Spinal cord (tissue), 9 donors: ENCODE measurements at regions not wholly inside any gene's neighbourhood (a gene's known extent, or its start where the extent isn't known, plus 50 kb on each side); places are given as distances from the start of the nearest gene placed in this dataset.
A peak's percentile ranks its signal among the peaks of the same experiment; 100 is the strongest.

Experiments
- DNase-seq, 6 donors: peaks; one replicate each; pipeline versions ENCODE4 v3.0.0 to v3.0.0-alpha.2; 2013 to 2015; ENCODE audit warnings: low spot score in 6 of 6, low read depth in 4 of 6
- H3K27ac ChIP-seq: one replicate; pipeline ENCODE4 v1.5.1; 2013; ENCODE audit warnings: low read depth, low read length, control low read depth
- H3K27me3 ChIP-seq: one replicate; pipeline ENCODE4 v1.6.1; 2013; ENCODE audit warnings: low read length; ENCODE audit not compliant: control insufficient read depth, insufficient read depth
- H3K36me3 ChIP-seq: one replicate; pipeline ENCODE4 v1.6.1; 2013; ENCODE audit warnings: low read length; ENCODE audit not compliant: control insufficient read depth, insufficient read depth
- H3K4me1 ChIP-seq: one replicate; pipeline ENCODE4 v1.6.1; 2013; ENCODE audit warnings: low read length; ENCODE audit not compliant: control insufficient read depth, insufficient read depth
- H3K4me3 ChIP-seq: one replicate; pipeline ENCODE4 v1.5.1; 2013; ENCODE audit warnings: low read depth, low read length, control low read depth
- H3K9me3 ChIP-seq: one replicate; pipeline ENCODE4 v1.6.1; 2013; ENCODE audit warnings: low read length; ENCODE audit not compliant: control insufficient read depth, insufficient read depth
- WGBS: methylation state at CpG from one replicate; pipeline ENCODE4 v1.1.5; 2013; ENCODE audit warnings: missing lambda C conversion rate; ENCODE audit not compliant: insufficient coverage; 5-methylcytosine and 5-hydroxymethylcytosine counted together
- donor health status: healthy.

- WGBS: no CpG with 5 or more reads among the region's 5 CpGs
- H3K4me3 ChIP-seq: no peak overlapping the region
- H3K9me3 ChIP-seq: no peaks in the 10 kb centered on the region
- no peaks in the 10 kb centered on the region for H3K27me3 ChIP-seq
- H3K36me3 ChIP-seq: no peaks in the 10 kb centered on the region
- H3K27ac ChIP-seq: no peak overlapping the region
- no peaks in the 10 kb centered on the region for H3K4me1 ChIP-seq
- no peak for DNase-seq
Observed at GRCh38 chr7:119515214-119515613, 757.8 kb upstream of the KCND2 start.

GRCh38 chr7:119515962-119516361 lies 757.0 kb upstream of the KCND2 start:
- no peaks in the 10 kb centered on the region for H3K27me3 ChIP-seq
- no peak overlapping the region for H3K4me3 ChIP-seq
- H3K36me3 ChIP-seq: no peaks in the 10 kb centered on the region
- H3K27ac ChIP-seq: no peak overlapping the region
- no CpG with 5 or more reads among the region's 3 CpGs for WGBS
- DNase-seq: no peak
- H3K9me3 ChIP-seq: no peaks in the 10 kb centered on the region
- no peaks in the 10 kb centered on the region for H3K4me1 ChIP-seq

- H3K36me3 ChIP-seq: no peaks in the 10 kb centered on the region
- DNase-seq: no peak
- H3K4me1 ChIP-seq: no peaks in the 10 kb centered on the region
- H3K9me3 ChIP-seq: peaks cover 2% of the 10 kb centered on the region
- no CpG with 5 or more reads among the region's 1 CpG for WGBS
- H3K27me3 ChIP-seq: no peaks in the 10 kb centered on the region
- no peak overlapping the region for H3K27ac ChIP-seq
- no peak overlapping the region for H3K4me3 ChIP-seq
Observed at GRCh38 chr7:119522263-119522662, 750.7 kb upstream of the KCND2 start.

- Histone ChIP-seq H3K27ac (no peak overlapping the region), H3K9me3 (peaks cover 2% of the 10 kb centered on the region), H3K27me3 (no peaks in the 10 kb centered on the region), H3K4me3 (no peak overlapping the region), H3K36me3 (no peaks in the 10 kb centered on the region), H3K4me1 (no peaks in the 10 kb centered on the region)
- DNase-seq: no peak
- WGBS: 100% methylated on average over 2 of the region's 6 CpGs
Observed at GRCh38 chr7:119522698-119523097, 750.3 kb upstream of the KCND2 start.

- H3K4me3 ChIP-seq: no peak overlapping the region
- H3K27me3 ChIP-seq: no peaks in the 10 kb centered on the region
- no peak overlapping the region for H3K27ac ChIP-seq
- no peaks in the 10 kb centered on the region for H3K9me3 ChIP-seq
- no peaks in the 10 kb centered on the region for H3K36me3 ChIP-seq
- DNase-seq: no peak
- no peaks in the 10 kb centered on the region for H3K4me1 ChIP-seq
Observed at GRCh38 chr7:119545118-119545517, 727.9 kb upstream of the KCND2 start.

- no peak overlapping the region for H3K27ac ChIP-seq
- H3K9me3 ChIP-seq: no peaks in the 10 kb centered on the region
- WGBS: no CpG with 5 or more reads among the region's 3 CpGs
- no peak overlapping the region for H3K4me3 ChIP-seq
- no peaks in the 10 kb centered on the region for H3K36me3 ChIP-seq
- H3K27me3 ChIP-seq: no peaks in the 10 kb centered on the region
- DNase-seq: no peak
- no peaks in the 10 kb centered on the region for H3K4me1 ChIP-seq
Observed at GRCh38 chr7:119555788-119556187, 717.2 kb upstream of the KCND2 start.

- Histone ChIP-seq H3K27ac (no peak overlapping the region), H3K27me3 (no peaks in the 10 kb centered on the region), H3K4me3 (no peak overlapping the region), H3K9me3 (no peaks in the 10 kb centered on the region), H3K4me1 (no peaks in the 10 kb centered on the region), H3K36me3 (no peaks in the 10 kb centered on the region)
- no CpG with 5 or more reads among the region's 2 CpGs for WGBS
- DNase-seq: no peak
Observed at GRCh38 chr7:119556436-119556835, 716.5 kb upstream of the KCND2 start.

- Histone ChIP-seq H3K4me3 (no peak overlapping the region), H3K36me3 (no peaks in the 10 kb centered on the region), H3K4me1 (no peaks in the 10 kb centered on the region), H3K27me3 (no peaks in the 10 kb centered on the region), H3K9me3 (no peaks in the 10 kb centered on the region), H3K27ac (no peak overlapping the region)
- no CpG with 5 or more reads among the region's 2 CpGs for WGBS
- DNase-seq: no peak
Observed at GRCh38 chr7:119561751-119562150, 711.2 kb upstream of the KCND2 start.

- Histone ChIP-seq H3K9me3 (no peaks in the 10 kb centered on the region), H3K27me3 (no peaks in the 10 kb centered on the region), H3K36me3 (no peaks in the 10 kb centered on the region), H3K4me3 (no peak overlapping the region), H3K27ac (no peak overlapping the region), H3K4me1 (no peaks in the 10 kb centered on the region)
- WGBS: 43% methylated on average over 1 of the region's 3 CpGs
- peak in 2 of 6 donors; percentile 3 to 59 for DNase-seq
Observed at GRCh38 chr7:119562839-119563238, 710.1 kb upstream of the KCND2 start.

GRCh38 chr7:119571666-119572065 lies 701.3 kb upstream of the KCND2 start:
- H3K27ac ChIP-seq: no peak overlapping the region
- no peaks in the 10 kb centered on the region for H3K4me1 ChIP-seq
- no peaks in the 10 kb centered on the region for H3K27me3 ChIP-seq
- no peaks in the 10 kb centered on the region for H3K36me3 ChIP-seq
- no peak overlapping the region for H3K4me3 ChIP-seq
- no peaks in the 10 kb centered on the region for H3K9me3 ChIP-seq
- no CpG with 5 or more reads among the region's 1 CpG for WGBS
- no peak for DNase-seq
